ENCODE measurements at regions not wholly inside any gene's neighbourhood (a gene's known extent, or its start where the extent isn't known, plus 50 kb on each side); places are given as distances from the start of the nearest gene placed in this dataset.
A peak's percentile ranks its signal among the peaks of the same experiment; 100 is the strongest.

DNA sequence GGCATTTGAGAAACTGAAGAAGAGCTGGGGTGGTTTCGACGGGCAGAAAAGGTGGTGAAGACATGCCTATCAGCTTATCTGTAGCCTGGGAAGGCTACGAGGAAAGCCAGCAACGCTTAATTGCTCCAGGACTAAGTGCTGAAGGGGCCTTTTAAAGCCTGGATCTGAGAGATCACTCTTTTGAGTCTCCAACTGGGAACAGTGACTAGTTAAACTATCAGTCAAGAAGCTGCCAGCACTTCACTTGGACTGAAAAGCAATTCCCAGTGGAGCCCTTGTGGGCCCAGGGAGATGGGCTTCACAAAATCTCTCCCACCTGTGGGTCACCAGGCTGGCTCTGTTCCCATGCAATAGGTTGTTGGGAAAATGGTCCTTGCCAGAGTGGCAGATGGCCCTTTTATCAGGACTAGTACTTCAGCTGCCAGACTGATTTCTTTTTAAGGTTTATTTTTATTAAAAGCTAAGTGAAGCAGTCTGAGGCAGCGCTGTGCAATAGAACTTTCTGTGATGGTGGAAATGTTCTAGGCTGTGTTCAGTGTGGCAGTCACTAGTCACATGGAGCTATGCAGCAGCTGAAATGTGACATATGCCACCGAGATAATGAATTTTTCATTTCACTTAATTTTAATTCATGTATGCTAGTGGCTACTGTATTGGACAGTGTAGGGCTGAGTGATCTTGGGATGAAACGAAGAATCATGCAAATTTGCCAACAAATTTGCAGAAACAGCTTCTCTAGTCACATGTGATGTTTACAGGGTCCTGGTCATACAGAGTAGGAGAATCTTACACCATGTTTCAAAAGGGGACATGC, 276.8 kb downstream of the PCNX1 start:
- H3K27me3 ChIP-seq (ENCODE audit: insufficient read depth, low read length): no peaks in the 10 kb centered on the region
- no peaks in the 10 kb centered on the region for H3K36me3 ChIP-seq (ENCODE audit: insufficient read depth, low read length)
- 82% methylated on average over 6 of the region's 7 CpGs for WGBS
- 0 out of 2 replicates have a peak, but pooled peaks cover 5% of the 10 kb centered on the region for H3K9me3 ChIP-seq (ENCODE audit: insufficient read depth, low read depth, low read length)
- no peak overlapping the region for H3K4me3 ChIP-seq (ENCODE audit: low read length)
- H3K27ac ChIP-seq (ENCODE audit: low read depth, low read length): no peak overlapping the region
- no peak overlapping the region for H3K9ac ChIP-seq (ENCODE audit: low read depth, low read length)
- peaks cover 15% of the 10 kb centered on the region; the same call in 1 of the 2 replicates for H3K4me1 ChIP-seq (ENCODE audit: insufficient read depth, low read length)

GRCh38 chr14:71185637-71186036, 278.4 kb downstream of the PCNX1 start:
- 0 out of 2 replicates have a peak, but pooled peaks cover 5% of the 10 kb centered on the region for H3K9me3 ChIP-seq (ENCODE audit: insufficient read depth, low read depth, low read length)
- H3K27me3 ChIP-seq (ENCODE audit: insufficient read depth, low read length): no peaks in the 10 kb centered on the region
- 96% methylated on average over 2 of the region's 2 CpGs for WGBS
- H3K4me3 ChIP-seq (ENCODE audit: low read length): no peak overlapping the region
- no peak overlapping the region for H3K27ac ChIP-seq (ENCODE audit: low read depth, low read length)
- H3K4me1 ChIP-seq (ENCODE audit: insufficient read depth, low read length): peaks cover 17% of the 10 kb centered on the region; the same call in 1 of the 2 replicates
- no peaks in the 10 kb centered on the region for H3K36me3 ChIP-seq (ENCODE audit: insufficient read depth, low read length)
- no peak overlapping the region for H3K9ac ChIP-seq (ENCODE audit: low read depth, low read length)

- H3K27me3 ChIP-seq (ENCODE audit: insufficient read depth, low read length): no peaks in the 10 kb centered on the region
- no peaks in the 10 kb centered on the region for H3K36me3 ChIP-seq (ENCODE audit: insufficient read depth, low read length)
- H3K9ac ChIP-seq (ENCODE audit: low read depth, low read length): peak overlapping the region; percentile 15; the same call in 1 of the 2 replicates
- H3K4me3 ChIP-seq (ENCODE audit: low read length): no peak overlapping the region
- H3K27ac ChIP-seq (ENCODE audit: low read depth, low read length): peak overlapping the region; percentile 54
- H3K9me3 ChIP-seq (ENCODE audit: insufficient read depth, low read depth, low read length): 0 out of 2 replicates have a peak, but pooled peaks cover 5% of the 10 kb centered on the region
- WGBS: 63% methylated on average over 11 of the region's 11 CpGs
- peaks cover 14% of the 10 kb centered on the region; the same call in 1 of the 2 replicates for H3K4me1 ChIP-seq (ENCODE audit: insufficient read depth, low read length)
Observed at GRCh38 chr14:71187633-71188356, 280.5 kb downstream of the PCNX1 start.

DNA sequence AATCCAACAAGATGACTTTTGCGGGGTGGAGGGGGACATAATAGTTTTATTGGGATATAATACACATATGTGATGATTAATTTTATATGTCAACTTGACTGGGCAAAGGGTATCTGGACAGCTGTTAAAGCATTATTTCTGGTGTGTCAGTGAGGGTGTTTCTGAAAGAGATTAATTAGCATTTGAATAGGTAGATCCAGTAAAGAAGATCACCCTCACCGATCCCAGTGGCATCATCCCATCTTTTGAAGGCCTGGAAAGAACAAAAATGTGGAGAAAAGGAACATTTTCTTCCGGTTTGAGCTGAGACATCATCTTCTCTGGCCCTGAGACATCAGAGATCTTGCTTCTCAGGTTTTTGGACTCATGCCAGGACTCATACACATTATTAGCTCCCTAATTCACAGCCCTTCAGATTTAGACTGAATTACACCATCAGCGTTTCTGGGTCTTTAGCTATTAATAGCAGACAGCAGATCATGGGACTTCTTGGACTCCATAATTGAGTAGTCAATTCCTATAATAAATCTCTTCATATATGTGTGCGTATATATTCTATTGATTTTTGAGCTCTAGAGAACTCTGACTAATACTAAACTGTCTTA, 283.6 kb downstream of the PCNX1 start:
- Histone ChIP-seq H3K4me3 (ENCODE audit: low read length) (no peak overlapping the region), H3K4me1 (ENCODE audit: insufficient read depth, low read length) (peaks cover 34% of the 10 kb centered on the region), H3K27ac (ENCODE audit: low read depth, low read length) (no peak overlapping the region), H3K36me3 (ENCODE audit: insufficient read depth, low read length) (no peaks in the 10 kb centered on the region), H3K9me3 (ENCODE audit: insufficient read depth, low read depth, low read length) (0 out of 2 replicates have a peak, but pooled peaks cover 5% of the 10 kb centered on the region), H3K27me3 (ENCODE audit: insufficient read depth, low read length) (no peaks in the 10 kb centered on the region), H3K9ac (ENCODE audit: low read depth, low read length) (no peak overlapping the region)
- 75% methylated on average over 4 of the region's 5 CpGs for WGBS

DNA sequence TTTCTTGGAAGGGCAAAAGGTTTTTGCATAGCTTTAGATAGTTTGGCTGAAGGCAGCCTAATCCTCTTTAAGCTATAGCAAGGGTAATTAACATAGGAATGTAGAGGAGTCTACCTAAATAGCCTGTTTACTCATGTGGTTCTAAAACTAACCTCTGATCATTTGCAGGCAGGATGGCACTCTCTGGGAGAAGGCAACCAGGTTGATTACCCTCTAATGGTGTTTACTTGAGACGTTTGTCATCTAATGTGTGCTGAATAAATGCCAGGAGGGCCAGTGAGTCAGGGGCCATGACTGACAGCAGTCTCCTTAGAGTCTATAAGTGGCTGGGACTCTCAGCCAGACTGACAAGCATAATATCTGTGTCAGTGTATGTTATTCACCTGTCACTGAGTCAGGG, 286.4 kb downstream of the PCNX1 start:
- H3K27me3 ChIP-seq (ENCODE audit: insufficient read depth, low read length): no peaks in the 10 kb centered on the region
- H3K9me3 ChIP-seq (ENCODE audit: insufficient read depth, low read depth, low read length): no peaks in the 10 kb centered on the region
- H3K4me1 ChIP-seq (ENCODE audit: insufficient read depth, low read length): peaks cover 30% of the 10 kb centered on the region
- no peak overlapping the region for H3K4me3 ChIP-seq (ENCODE audit: low read length)
- peak overlapping the region; percentile 45; the same call in 1 of the 2 replicates for H3K27ac ChIP-seq (ENCODE audit: low read depth, low read length)
- no peak overlapping the region for H3K9ac ChIP-seq (ENCODE audit: low read depth, low read length)
- no peaks in the 10 kb centered on the region for H3K36me3 ChIP-seq (ENCODE audit: insufficient read depth, low read length)
- 4% methylated on average over 1 of the region's 1 CpG for WGBS

- H3K9ac ChIP-seq (ENCODE audit: low read depth, low read length): no peak overlapping the region
- H3K36me3 ChIP-seq (ENCODE audit: insufficient read depth, low read length): no peaks in the 10 kb centered on the region
- H3K27me3 ChIP-seq (ENCODE audit: insufficient read depth, low read length): no peaks in the 10 kb centered on the region
- WGBS: 66% methylated on average over 1 of the region's 1 CpG
- H3K27ac ChIP-seq (ENCODE audit: low read depth, low read length): no peak overlapping the region
- no peaks in the 10 kb centered on the region for H3K9me3 ChIP-seq (ENCODE audit: insufficient read depth, low read depth, low read length)
- no peak overlapping the region for H3K4me3 ChIP-seq (ENCODE audit: low read length)
- H3K4me1 ChIP-seq (ENCODE audit: insufficient read depth, low read length): peaks cover 30% of the 10 kb centered on the region
Observed at GRCh38 chr14:71194251-71194650, 287.0 kb downstream of the PCNX1 start.

GRCh38 chr14:71196921-71197320, 289.7 kb downstream of the PCNX1 start:
- no peaks in the 10 kb centered on the region for H3K27me3 ChIP-seq (ENCODE audit: insufficient read depth, low read length)
- WGBS: 91% methylated on average over 6 of the region's 6 CpGs

DNA sequence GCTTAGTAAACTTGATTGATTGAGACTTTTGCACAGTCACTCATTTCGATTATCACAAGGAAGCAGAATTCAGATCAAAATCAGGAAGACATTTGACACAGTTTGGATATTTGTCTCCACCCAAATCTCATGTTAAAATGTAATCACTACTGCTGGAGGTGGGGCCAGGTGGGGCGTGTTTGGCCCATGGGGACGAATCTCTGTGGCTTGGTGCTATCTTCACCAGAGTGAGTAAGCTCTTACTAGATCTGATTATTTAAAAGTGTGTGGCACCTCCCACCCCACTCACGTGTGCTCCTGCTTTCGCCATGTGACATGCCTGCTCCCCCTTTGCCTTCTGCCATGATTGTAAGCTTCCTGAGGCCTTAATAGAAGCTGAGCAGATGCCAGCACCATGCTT, 291.4 kb downstream of the PCNX1 start:
- Histone ChIP-seq H3K9me3 (ENCODE audit: insufficient read depth, low read depth, low read length) (no peaks in the 10 kb centered on the region), H3K36me3 (ENCODE audit: insufficient read depth, low read length) (no peaks in the 10 kb centered on the region), H3K9ac (ENCODE audit: low read depth, low read length) (no peak overlapping the region), H3K27ac (ENCODE audit: low read depth, low read length) (no peak overlapping the region), H3K27me3 (ENCODE audit: insufficient read depth, low read length) (no peaks in the 10 kb centered on the region), H3K4me1 (ENCODE audit: insufficient read depth, low read length) (peaks cover 17% of the 10 kb centered on the region), H3K4me3 (ENCODE audit: low read length) (no peak overlapping the region)
- 92% methylated on average over 5 of the region's 5 CpGs for WGBS

More at GRCh38 chr14:71196921-71197320, 289.7 kb downstream of the PCNX1 start:
- H3K9ac ChIP-seq (ENCODE audit: low read depth, low read length): no peak overlapping the region
- H3K4me3 ChIP-seq (ENCODE audit: low read length): no peak overlapping the region
- H3K9me3 ChIP-seq (ENCODE audit: insufficient read depth, low read depth, low read length): no peaks in the 10 kb centered on the region
- no peaks in the 10 kb centered on the region for H3K36me3 ChIP-seq (ENCODE audit: insufficient read depth, low read length)
- peaks cover 27% of the 10 kb centered on the region for H3K4me1 ChIP-seq (ENCODE audit: insufficient read depth, low read length)
- H3K27ac ChIP-seq (ENCODE audit: low read depth, low read length): no peak overlapping the region

DNA sequence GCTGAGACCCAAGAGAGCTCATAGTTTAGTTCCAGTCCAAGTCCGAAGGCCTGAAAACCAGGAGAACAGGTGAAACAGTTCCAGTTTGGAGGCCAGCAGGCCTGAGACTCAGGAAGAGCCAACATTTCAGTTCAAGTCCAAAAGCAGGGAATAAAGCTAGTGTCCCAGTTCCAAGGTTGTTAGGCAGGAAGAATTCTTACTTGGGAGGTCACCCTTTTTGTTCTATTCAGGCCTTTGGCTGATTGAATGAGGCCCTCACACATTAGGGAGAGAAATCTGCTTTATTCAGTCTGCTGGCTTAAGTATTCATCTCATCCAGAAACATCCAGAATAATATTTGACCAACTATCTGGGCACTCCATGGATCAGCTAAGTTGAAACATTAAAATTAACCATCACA, 294.6 kb downstream of the PCNX1 start:
- whole genome bisulfite sequencing: 90% methylated on average over 1 of the region's 1 CpG
- H3K27ac ChIP-seq (ENCODE audit: low read depth, low read length): no peak overlapping the region
- no peaks in the 10 kb centered on the region for H3K9me3 ChIP-seq (ENCODE audit: insufficient read depth, low read depth, low read length)
- H3K4me1 ChIP-seq (ENCODE audit: insufficient read depth, low read length): peaks cover 6% of the 10 kb centered on the region
- H3K4me3 ChIP-seq (ENCODE audit: low read length): no peak overlapping the region
- H3K9ac ChIP-seq (ENCODE audit: low read depth, low read length): no peak overlapping the region
- H3K27me3 ChIP-seq (ENCODE audit: insufficient read depth, low read length): no peaks in the 10 kb centered on the region
- H3K36me3 ChIP-seq (ENCODE audit: insufficient read depth, low read length): no peaks in the 10 kb centered on the region

DNA sequence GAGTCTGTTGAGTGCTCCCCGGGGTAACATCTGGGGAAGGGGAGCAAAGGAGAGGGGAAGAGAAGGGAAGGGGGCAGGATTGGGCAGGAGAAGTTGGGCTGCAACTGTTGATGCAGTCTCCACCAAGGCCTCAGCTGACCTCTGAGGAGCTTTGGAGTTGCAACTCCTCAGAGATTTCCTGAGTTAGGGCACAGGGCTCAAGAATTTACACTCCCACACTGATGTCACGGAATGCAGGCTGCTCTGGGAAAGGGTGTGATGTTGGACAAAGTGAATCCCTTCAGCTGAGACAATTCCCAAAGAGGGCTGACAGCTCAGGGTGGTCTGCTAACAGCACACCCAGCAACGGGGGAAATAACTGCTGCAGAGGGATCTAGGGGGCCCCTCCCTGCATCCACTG, 295.6 kb downstream of the PCNX1 start:
- Histone ChIP-seq H3K27ac (ENCODE audit: low read depth, low read length) (no peak overlapping the region), H3K9ac (ENCODE audit: low read depth, low read length) (no peak overlapping the region), H3K27me3 (ENCODE audit: insufficient read depth, low read length) (no peaks in the 10 kb centered on the region), H3K9me3 (ENCODE audit: insufficient read depth, low read depth, low read length) (no peaks in the 10 kb centered on the region), H3K4me1 (ENCODE audit: insufficient read depth, low read length) (peaks cover 3% of the 10 kb centered on the region), H3K4me3 (ENCODE audit: low read length) (no peak overlapping the region), H3K36me3 (ENCODE audit: insufficient read depth, low read length) (no peaks in the 10 kb centered on the region)
- WGBS: 84% methylated on average over 3 of the region's 3 CpGs

- Histone ChIP-seq H3K27ac (ENCODE audit: low read depth, low read length) (no peak overlapping the region), H3K36me3 (ENCODE audit: insufficient read depth, low read length) (no peaks in the 10 kb centered on the region), H3K9me3 (ENCODE audit: insufficient read depth, low read depth, low read length) (no peaks in the 10 kb centered on the region), H3K4me1 (ENCODE audit: insufficient read depth, low read length) (no peaks in the 10 kb centered on the region), H3K9ac (ENCODE audit: low read depth, low read length) (no peak overlapping the region), H3K4me3 (ENCODE audit: low read length) (no peak overlapping the region), H3K27me3 (ENCODE audit: insufficient read depth, low read length) (no peaks in the 10 kb centered on the region)
- 92% methylated on average over 6 of the region's 6 CpGs for WGBS
Observed at GRCh38 chr14:71203306-71203705, 296.0 kb downstream of the PCNX1 start.
